IPS DF 6.9 (cell line): ENCODE measurements at regions not wholly inside any gene's neighbourhood (a gene's known extent, or its start where the extent isn't known, plus 50 kb on each side); places are given as distances from the start of the nearest gene placed in this dataset.

Experiments used
- DNase-seq: peaks from one replicate; pipeline ENCODE4 v3.0.0-alpha.2; 2013; ENCODE audit warnings: low read depth, low spot score
- H3K27ac ChIP-seq: one replicate; pipeline ENCODE4 v1.5.1; 2013; ENCODE audit warnings: low read length, control low read depth
- H3K27me3 ChIP-seq: 2 replicates; pipeline ENCODE4 v1.6.1; 2013; ENCODE audit warnings: mild to moderate bottlenecking, low read length; ENCODE audit not compliant: control insufficient read depth, insufficient read depth
- H3K36me3 ChIP-seq: 2 replicates; pipeline ENCODE4 v1.6.1; 2013; ENCODE audit warnings: low read length; ENCODE audit not compliant: control insufficient read depth, insufficient read depth
- H3K4me1 ChIP-seq: 2 replicates; pipeline ENCODE4 v1.6.1; 2013; ENCODE audit warnings: low read length; ENCODE audit not compliant: control insufficient read depth, insufficient read depth
- H3K4me3 ChIP-seq: 2 replicates; pipeline ENCODE4 v1.5.1; 2013; ENCODE audit warnings: mild to moderate bottlenecking, low read length
- H3K9me3 ChIP-seq: 2 replicates; pipeline ENCODE4 v1.6.1; 2013; ENCODE audit warnings: low read length, inconsistent platforms; ENCODE audit not compliant: control insufficient read depth, insufficient read depth
- WGBS: extraction: QIAGEN DNeasy Blood & Tissue Kit; methylation state at CpG from one replicate; pipeline ENCODE4 v1.1.7; 2013; ENCODE audit warnings: mixed read lengths, missing lambda C conversion rate; ENCODE audit not compliant: insufficient read length, insufficient coverage; 5-methylcytosine and 5-hydroxymethylcytosine counted together

DNA sequence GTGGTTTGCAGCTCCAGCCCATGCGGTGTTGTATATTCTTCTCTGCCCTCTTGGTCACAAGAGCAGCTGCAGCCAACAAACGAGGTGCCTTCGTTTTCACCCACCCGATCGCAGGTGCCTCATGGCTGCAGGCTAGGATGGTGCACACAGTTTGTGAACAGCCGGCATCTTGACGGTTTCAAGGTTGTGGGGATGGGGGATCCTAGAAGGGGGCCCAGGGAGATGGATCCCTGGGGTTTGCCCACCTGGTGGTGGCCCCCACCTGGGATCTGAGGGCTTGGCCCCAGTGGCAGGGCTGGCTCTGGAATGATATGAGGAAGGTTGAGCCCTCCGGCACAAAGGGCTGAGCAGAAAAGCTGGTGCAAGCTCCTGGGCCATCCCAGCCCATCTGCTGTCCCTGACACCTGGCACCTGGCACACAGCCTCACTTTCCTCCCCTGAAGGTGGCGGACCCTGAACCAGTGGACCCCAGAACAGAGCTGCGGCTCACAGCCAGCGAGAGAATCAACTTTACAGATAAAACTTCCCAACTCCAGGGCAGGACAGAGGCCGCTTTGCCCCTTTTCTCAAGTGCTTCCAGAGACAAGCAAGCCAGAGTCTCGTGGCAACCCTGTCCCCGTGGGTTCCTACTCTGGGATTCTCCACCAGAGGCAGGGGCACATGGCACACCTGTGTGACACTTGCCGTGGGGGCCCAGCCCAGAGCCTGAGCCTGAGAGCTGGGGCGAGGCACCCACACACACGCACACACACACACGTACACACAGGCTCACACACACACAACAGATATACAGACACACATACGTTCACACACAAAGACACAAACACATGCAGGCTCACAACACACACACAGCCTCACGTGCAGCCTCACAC, 177.3 kb upstream of the PPP2R2D start:
- no CpG with 5 or more reads among the region's 20 CpGs for WGBS
- no peak overlapping the region for H3K27ac ChIP-seq
- H3K36me3 ChIP-seq: no peaks in the 10 kb centered on the region
- H3K27me3 ChIP-seq: no peaks in the 10 kb centered on the region
- DNase-seq: no peak
- H3K4me3 ChIP-seq: no peak overlapping the region
- peaks cover 1% of the 10 kb centered on the region; the same call in 1 of the 2 replicates for H3K9me3 ChIP-seq
- H3K4me1 ChIP-seq: no peaks in the 10 kb centered on the region; the same call in 1 of the 2 replicates

DNA sequence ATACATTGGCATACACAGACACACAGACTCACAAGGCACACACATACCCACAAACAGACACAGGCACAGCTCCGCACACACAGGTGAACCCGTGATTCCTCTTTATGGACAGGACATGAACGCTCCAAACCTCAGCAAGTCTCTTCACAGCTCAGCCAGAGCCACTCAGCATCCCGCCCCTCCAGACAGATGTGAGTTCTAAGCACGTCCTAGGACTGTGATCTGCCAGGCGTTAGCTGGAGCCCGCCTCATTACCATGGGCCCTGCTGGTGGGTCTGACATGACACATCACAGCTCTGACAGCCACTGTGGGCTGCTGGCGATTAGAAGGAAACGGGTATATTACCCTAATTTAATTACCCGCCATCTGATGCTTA, 176.7 kb upstream of the PPP2R2D start:
- H3K4me1 ChIP-seq: no peaks in the 10 kb centered on the region; the same call in 1 of the 2 replicates
- no peaks in the 10 kb centered on the region for H3K27me3 ChIP-seq
- H3K4me3 ChIP-seq: no peak overlapping the region
- no peaks in the 10 kb centered on the region for H3K36me3 ChIP-seq
- H3K9me3 ChIP-seq: peaks cover 1% of the 10 kb centered on the region; the same call in 1 of the 2 replicates
- WGBS: no CpG with 5 or more reads among the region's 10 CpGs
- H3K27ac ChIP-seq: no peak overlapping the region
- DNase-seq: no peak

DNA sequence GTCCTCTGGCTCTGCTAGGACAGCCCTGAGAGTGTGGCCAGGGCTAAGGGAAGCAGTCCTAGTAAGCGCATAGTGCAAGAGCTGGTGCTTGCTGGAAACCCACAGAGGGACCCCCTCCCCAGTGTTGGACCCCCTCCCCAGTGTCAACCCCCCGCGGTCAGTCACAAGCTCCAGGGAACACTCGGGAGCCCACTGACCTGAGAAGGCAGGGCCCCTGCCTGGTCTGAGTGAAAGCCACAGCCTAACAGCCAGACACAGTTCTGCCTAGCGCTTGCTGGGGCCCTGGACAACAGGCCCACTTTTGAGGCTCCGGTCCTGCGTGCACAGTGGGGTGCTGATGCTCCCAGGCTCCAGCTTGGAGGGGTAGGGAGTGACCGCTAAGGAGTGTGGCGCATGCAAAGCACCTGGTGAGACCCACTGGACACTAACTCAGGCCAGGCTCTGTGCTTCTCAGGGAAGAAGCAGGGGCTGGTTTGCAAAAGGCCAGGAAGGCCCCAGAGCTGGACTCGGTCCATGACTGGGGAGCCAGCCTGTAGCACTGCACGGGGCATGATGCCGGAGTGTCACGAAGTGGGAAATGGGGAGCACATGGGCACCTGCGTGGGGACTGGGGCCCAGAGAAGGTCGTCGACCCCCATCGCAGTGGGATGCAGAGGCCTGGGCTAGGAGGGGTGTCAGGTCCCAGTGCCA, 175.8 kb upstream of the PPP2R2D start:
- WGBS: no CpG with 5 or more reads among the region's 17 CpGs

DNA sequence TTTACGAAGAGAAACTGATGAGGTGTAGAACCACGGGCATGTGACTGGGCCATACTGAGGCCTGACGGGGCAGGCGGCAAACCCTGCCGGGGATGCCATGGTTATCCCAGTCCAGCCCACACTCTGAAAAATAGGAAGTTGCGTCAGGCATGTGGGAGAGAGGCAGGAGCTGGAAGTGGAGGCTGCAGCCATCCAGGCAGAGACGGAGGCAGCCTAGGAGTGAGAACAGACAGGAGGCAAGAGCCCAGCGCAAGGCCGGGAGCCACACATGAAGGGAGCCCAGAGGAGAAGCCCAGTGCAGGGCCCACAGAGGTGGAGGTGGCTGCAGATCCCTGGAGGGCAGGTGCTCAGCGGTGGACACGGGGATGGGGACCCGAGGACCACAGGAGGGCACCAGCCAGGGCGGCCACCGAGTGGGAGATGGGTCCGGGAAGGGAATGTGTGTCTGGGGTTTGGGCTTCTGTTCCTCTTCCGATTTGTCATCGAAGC, 175.2 kb upstream of the PPP2R2D start:
- Histone ChIP-seq H3K4me3 (no peak overlapping the region), H3K4me1 (peaks cover 1% of the 10 kb centered on the region; the same call in 1 of the 2 replicates), H3K36me3 (no peaks in the 10 kb centered on the region), H3K9me3 (peaks cover 1% of the 10 kb centered on the region; the same call in 1 of the 2 replicates), H3K27me3 (no peaks in the 10 kb centered on the region), H3K27ac (no peak overlapping the region)
- WGBS: no CpG with 5 or more reads among the region's 17 CpGs
- DNase-seq: no peak

More for the DNA sequence above, 175.8 kb upstream of the PPP2R2D start:
- H3K36me3 ChIP-seq: no peaks in the 10 kb centered on the region
- peaks cover 1% of the 10 kb centered on the region; the same call in 1 of the 2 replicates for H3K9me3 ChIP-seq
- H3K4me3 ChIP-seq: no peak overlapping the region
- DNase-seq: no peak
- peaks cover 1% of the 10 kb centered on the region; the same call in 1 of the 2 replicates for H3K4me1 ChIP-seq
- no peak overlapping the region for H3K27ac ChIP-seq
- H3K27me3 ChIP-seq: no peaks in the 10 kb centered on the region

DNA sequence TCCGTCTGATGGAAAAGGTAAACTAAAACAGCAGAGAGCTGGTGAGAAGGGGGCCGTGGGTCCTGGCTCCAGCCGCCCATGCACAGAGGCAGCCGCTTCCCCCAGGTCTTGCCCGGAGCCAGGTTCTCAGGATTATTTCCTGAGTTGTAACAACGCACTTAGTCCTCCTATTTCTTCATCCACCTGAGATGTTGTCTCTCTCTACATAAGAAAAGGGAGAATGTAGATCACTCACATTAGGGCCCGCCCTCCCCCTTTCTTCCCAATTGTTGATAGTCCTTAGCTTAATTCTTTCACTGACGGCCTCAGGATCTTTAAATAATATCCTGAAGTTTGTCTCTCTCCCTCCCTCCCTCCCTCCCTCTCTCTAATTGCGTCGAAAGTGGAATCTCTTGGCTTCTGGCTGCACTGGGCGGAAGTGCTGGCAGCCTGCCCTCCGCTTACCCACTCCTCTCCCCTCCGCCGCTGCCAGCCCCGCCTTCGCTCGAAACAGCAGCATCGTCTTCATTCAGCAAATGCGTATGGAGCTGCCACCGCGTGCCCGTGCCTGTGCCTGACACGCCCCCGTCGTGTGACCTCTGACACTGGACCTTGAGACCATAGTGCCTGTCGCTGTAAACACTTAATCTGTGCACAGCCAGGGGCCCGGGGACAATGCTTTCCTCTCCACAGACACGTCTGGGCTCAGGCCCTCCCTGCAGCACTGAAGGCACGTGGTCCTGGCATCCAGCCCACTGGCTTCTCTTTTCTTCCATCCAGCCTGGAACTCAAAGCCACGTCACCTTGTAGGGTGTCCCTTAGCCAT, 174.5 kb upstream of the PPP2R2D start:
- Histone ChIP-seq H3K9me3 (peaks cover 1% of the 10 kb centered on the region; the same call in 1 of the 2 replicates), H3K4me1 (peaks cover 1% of the 10 kb centered on the region; the same call in 1 of the 2 replicates), H3K4me3 (no peak overlapping the region), H3K36me3 (no peaks in the 10 kb centered on the region), H3K27me3 (no peaks in the 10 kb centered on the region), H3K27ac (no peak overlapping the region)
- no CpG with 5 or more reads among the region's 30 CpGs for WGBS
- no peak for DNase-seq

DNA sequence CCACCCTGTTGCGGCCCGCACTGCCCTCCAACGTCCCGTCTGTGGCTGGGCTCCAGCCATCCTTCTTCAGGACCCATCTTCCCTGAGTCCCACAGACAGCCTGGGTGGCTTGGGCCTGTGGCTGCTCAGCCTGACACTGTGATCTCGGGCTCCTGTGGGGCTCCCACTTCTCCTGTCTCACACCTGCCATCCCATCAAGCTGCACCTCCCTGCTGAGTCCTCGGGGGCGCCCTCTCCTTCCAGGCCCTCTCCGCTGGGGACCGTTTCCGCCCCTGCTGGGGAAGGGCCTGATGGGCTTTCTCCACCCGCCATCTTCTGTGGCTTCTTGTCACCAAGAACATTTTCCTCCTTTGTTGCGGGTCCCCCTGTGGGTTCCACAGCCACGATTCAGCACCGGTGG, 173.8 kb upstream of the PPP2R2D start:
- H3K4me3 ChIP-seq: no peak overlapping the region
- H3K27ac ChIP-seq: no peak overlapping the region
- H3K27me3 ChIP-seq: no peaks in the 10 kb centered on the region
- no peaks in the 10 kb centered on the region for H3K36me3 ChIP-seq
- peaks cover 1% of the 10 kb centered on the region; the same call in 1 of the 2 replicates for H3K4me1 ChIP-seq
- peaks cover 1% of the 10 kb centered on the region; the same call in 1 of the 2 replicates for H3K9me3 ChIP-seq
- WGBS: no CpG with 5 or more reads among the region's 14 CpGs
- no peak for DNase-seq

DNA sequence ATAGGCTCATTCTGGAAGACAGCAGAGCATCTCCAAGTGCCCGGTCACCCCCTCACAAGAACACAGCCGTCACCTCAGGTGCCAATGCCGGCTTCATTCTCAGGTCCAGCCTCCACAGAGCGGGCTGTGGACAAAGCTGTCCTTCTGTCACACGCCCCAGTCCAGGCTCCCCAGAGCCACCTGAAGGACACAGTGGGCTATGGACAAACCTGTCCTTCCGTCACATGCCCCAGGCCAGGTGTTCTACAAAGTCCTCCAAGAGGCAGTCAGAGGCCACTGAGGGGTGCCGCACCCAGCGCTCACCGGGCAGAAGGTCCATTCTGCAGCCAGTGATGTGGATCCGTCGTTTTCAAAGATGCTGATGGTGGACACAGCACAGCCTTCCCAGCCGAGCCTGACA, 173.2 kb upstream of the PPP2R2D start:
- peaks cover 1% of the 10 kb centered on the region; the same call in 1 of the 2 replicates for H3K9me3 ChIP-seq
- no peaks in the 10 kb centered on the region for H3K27me3 ChIP-seq
- no CpG with 5 or more reads among the region's 12 CpGs for WGBS
- peaks cover 1% of the 10 kb centered on the region; the same call in 1 of the 2 replicates for H3K4me1 ChIP-seq
- no peak for DNase-seq
- no peak overlapping the region for H3K4me3 ChIP-seq
- no peaks in the 10 kb centered on the region for H3K36me3 ChIP-seq
- no peak overlapping the region for H3K27ac ChIP-seq

DNA sequence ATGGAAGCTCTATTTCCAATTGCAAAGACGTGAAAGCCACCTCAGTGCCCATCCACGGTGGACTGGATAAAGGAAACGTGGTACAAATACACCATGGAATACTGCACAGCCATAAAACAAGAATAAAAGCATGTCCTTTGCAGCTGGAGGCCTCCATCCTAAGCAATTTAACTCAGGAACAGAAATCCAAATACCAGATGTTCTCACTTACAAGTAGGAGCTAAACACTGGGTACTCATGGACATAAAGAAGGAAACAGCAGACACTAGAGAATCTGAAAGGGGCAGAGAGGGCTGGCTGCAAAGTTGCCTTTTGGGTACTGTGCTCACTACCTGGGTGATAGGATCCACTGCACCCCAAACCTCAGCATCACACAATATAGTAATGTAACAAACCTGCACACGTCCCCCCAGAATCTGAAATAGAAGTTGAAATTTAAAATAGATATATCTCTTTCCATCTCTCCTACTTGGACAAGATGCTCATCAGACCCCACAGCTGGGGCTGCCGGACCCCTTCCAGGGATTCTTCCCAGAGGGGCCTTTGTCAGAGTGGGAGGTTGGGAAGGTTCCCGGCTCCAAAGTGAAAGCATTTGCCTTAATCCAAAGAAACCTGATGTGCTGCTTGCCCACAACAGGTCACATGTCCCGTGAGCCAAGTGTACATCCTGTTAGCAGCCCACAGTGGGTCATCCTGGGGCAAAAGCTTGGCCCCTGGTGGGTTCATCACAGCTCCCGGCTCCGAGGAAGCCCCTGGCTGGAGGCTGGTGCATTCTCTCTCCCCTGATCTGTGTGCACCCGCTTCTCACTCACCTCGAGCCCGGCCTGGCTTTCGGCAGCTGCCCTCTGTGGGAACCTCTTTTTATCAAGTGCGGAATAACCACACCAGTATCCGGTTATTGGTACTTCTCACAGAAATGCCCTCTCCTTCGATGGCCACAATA, 172.3 kb upstream of the PPP2R2D start:
- no CpG with 5 or more reads among the region's 16 CpGs for whole genome bisulfite sequencing
- no peaks in the 10 kb centered on the region for H3K9me3 ChIP-seq

DNA sequence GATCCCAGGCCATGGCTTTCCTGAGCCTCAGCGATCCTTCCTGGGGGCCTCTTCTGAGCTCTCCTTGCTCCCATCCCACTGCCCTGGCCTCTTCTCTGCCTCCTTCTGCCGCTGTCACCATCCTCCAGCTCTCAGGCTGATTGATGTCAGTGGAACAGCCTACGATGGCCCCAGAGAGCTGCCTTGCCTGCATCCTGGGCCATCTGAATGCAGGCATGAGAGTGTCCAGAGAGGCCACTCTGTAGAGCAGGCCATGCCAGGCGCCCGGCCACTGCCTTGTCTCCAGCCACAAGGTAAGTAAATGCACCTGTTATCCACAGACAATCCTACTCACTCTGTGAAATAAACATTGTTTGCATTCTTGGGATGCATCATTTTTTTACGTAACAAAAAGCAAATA, 171.4 kb upstream of the PPP2R2D start:
- no peak for DNase-seq
- WGBS: no CpG with 5 or more reads among the region's 6 CpGs
- no peaks in the 10 kb centered on the region; the same call in 1 of the 2 replicates for H3K9me3 ChIP-seq

More for the DNA sequence above, 172.3 kb upstream of the PPP2R2D start:
- no peak for DNase-seq
- H3K27me3 ChIP-seq: no peaks in the 10 kb centered on the region
- H3K4me3 ChIP-seq: no peak overlapping the region
- H3K27ac ChIP-seq: no peak overlapping the region
- peaks cover 1% of the 10 kb centered on the region; the same call in 1 of the 2 replicates for H3K4me1 ChIP-seq
- no peaks in the 10 kb centered on the region for H3K36me3 ChIP-seq

More for the DNA sequence above, 171.4 kb upstream of the PPP2R2D start:
- Histone ChIP-seq H3K27ac (no peak overlapping the region), H3K36me3 (no peaks in the 10 kb centered on the region), H3K27me3 (no peaks in the 10 kb centered on the region), H3K4me3 (no peak overlapping the region), H3K4me1 (peaks cover 1% of the 10 kb centered on the region; the same call in 1 of the 2 replicates)
